Transverse colon (tissue), 4 donors: ENCODE measurements at regions not wholly inside any gene's neighbourhood (a gene's known extent, or its start where the extent isn't known, plus 50 kb on each side); places are given as distances from the start of the nearest gene placed in this dataset.
"Not testable (repeated sequence)": the region's sequence is repeated elsewhere in the genome, so short reads cannot be mapped to it uniquely, and the experiment has no call there.

Source experiments
- DNase-seq: peaks from one replicate; pipeline ENCODE4 v3.0.0-alpha.2; 2019
- H3K27ac ChIP-seq, 4 donors: fragments of 200-600 bp; sonication (generic); 2 replicates each; pipeline ENCODE4 v1.5.1; 2016 to 2018; ENCODE audit warnings: inconsistent platforms in 4 of 4
- H3K27me3 ChIP-seq: fragments of 200-600 bp; sonication (generic); 2 replicates; pipeline ENCODE4 v1.5.1; 2017; ENCODE audit warnings: inconsistent platforms
- H3K36me3 ChIP-seq, 4 donors: fragments of 200-600 bp; sonication (generic); 2 replicates each; pipeline ENCODE4 v1.5.1; 2017 to 2019; ENCODE audit warnings: inconsistent platforms in 4 of 4
- H3K4me1 ChIP-seq, 4 donors: fragments of 200-600 bp; sonication (generic); 2 replicates each; pipeline ENCODE4 v1.5.1; 2017 to 2020; ENCODE audit warnings: inconsistent platforms in 4 of 4
- H3K4me3 ChIP-seq, 4 donors: fragments of 200-600 bp; sonication (generic); 1 replicate in 1 of 4; 2 replicates in 3 of 4; pipeline versions ENCODE4 v1.5.1 to v1.6.1; 2017 to 2019; ENCODE audit warnings: inconsistent platforms in 4 of 4
- H3K9me3 ChIP-seq, 2 donors: fragments of 200-600 bp; sonication (generic); 2 replicates each; pipeline ENCODE4 v1.5.1; 2017 to 2019; ENCODE audit warnings: inconsistent platforms in 2 of 2
- CTCF ChIP-seq, 5 experiments: fragments of 200-600 bp in 3 of 5; fragments of 450-650 bp in 2 of 5; sonication (generic) in 3 of 5; IDR thresholded peaks; 1 replicate in 2 of 5; 2 replicates in 3 of 5; pipeline ENCODE4 v1.5.1; 2016 to 2017; ENCODE audit warnings: antibody characterized with exemption in 5 of 5, inconsistent platforms in 3 of 5, mild to moderate bottlenecking in 2 of 5, moderate library complexity in 1 of 5
- EP300 ChIP-seq: sonication (generic); formaldehyde crosslinking; IDR thresholded peaks from one replicate; pipeline ENCODE4 v1.6.1; 2017; ENCODE audit warnings: antibody characterized with exemption, low read depth
- POLR2A ChIP-seq: fragments of 450-650 bp; IDR thresholded peaks from one replicate; pipeline ENCODE4 v1.6.1; 2016; ENCODE audit warnings: antibody characterized with exemption, mild to moderate bottlenecking, moderate library complexity
- POLR2AphosphoS5 ChIP-seq, 3 donors: sonication (generic); formaldehyde crosslinking; IDR thresholded peaks; one replicate each; pipeline ENCODE4 v1.6.1; 2016; ENCODE audit warnings: antibody characterized with exemption in 3 of 3
- WGBS, 2 donors: methylation state at CpG; one replicate each; pipeline ENCODE4 v1.1.5; 2018; ENCODE audit warnings: low coverage in 1 of 2; 5-methylcytosine and 5-hydroxymethylcytosine counted together
- in situ Hi-C, 4 donors: fragments of 200-750 bp; cut with MboI; loops; one replicate each; pipeline versions ENCODE4 v1.15.0 to v1.15.1; 2017; ENCODE audit warnings: low sequenced_read_pairs in 3 of 4, low pct_ligation_motif_present in 1 of 4, low pct_unique_long_range_greater_than_20kb in 1 of 4
- intact Hi-C: fragments of 100-400 bp; cut with DNase I; formaldehyde crosslinking; loops from one replicate; pipeline ENCODE4 v1.15.1; 2023; ENCODE audit warnings: low total_unique reads

DNA sequence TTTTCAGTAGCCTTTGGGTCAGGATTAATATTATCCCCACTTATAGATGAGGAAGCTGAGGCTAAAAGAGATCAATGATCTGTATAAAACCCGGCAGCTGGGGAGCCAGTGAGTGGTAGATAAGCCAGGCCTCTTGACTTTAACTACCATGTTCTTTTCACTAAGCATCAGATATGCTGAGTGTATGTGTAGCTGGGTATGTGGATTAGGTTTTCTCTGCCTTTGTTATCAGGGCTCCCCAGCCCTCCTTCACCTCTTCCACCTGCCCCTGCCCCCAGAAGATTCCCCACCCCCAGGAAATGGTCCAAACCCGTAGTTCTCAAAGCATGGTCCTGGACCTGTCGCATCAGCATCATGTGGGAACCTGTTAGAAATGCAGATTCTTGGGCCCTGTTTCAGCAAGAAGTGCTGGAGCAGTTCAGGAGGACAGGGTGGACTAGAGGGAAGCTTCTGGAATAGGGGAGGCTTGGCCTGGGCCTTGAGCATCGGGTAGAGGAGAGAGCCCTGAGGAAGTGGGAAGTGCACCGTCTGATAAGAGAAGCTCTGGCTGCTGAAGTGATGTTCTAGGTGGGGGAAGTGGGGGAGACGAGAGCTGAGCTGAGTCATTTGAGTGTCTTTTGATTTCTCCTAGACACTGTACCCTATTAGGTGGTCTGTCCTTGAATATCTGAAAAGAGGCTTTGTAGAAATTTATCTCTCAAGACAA lies 101.3 kb downstream of the HIF1AN start:
- Histone ChIP-seq H3K4me3 (no peak overlapping the region), H3K27me3 (peaks cover 73% of the 10 kb centered on the region), H3K36me3 (no peaks in the 10 kb centered on the region), H3K27ac (no peak overlapping the region), H3K9me3 (no peaks in the 10 kb centered on the region), H3K4me1 (no peaks in the 10 kb centered on the region)
- intact Hi-C loops (no loop called here), in situ Hi-C loops (no loop called here)
- no peak for DNase-seq
- no peak for TF ChIP-seq EP300
- TF ChIP-seq POLR2A, result no peak
- TF ChIP-seq CTCF (IDR thresholded peaks at IDR 0.05), result no peak
- TF ChIP-seq POLR2AphosphoS5 (IDR thresholded peaks at IDR 0.05), result no peak
- WGBS, 2 donors, result 48 to 53% methylated on average over 4 to 6 of the region's 6 CpGs

- Histone ChIP-seq H3K27ac (no peak overlapping the region), H3K27me3 (peaks cover 76% of the 10 kb centered on the region), H3K36me3 (no peaks in the 10 kb centered on the region), H3K4me3 (no peak overlapping the region), H3K4me1 (no peaks in the 10 kb centered on the region), H3K9me3 (no peaks in the 10 kb centered on the region)
- DNase-seq, result no peak
- intact Hi-C loops (no loop called here), in situ Hi-C loops (no loop called here)
- WGBS, 2 donors, result 30% methylated on average over 9 of the region's 9 CpGs; no CpG with 5 or more reads in 1 of the 2 donors
- no peak for TF ChIP-seq POLR2AphosphoS5 (IDR thresholded peaks at IDR 0.05)
- peak in 2 of 5 experiments; percentile 12 to 18 for TF ChIP-seq CTCF (IDR thresholded peaks at IDR 0.05)
- no peak for TF ChIP-seq EP300
Observed at GRCh38 chr10:100637785-100638184, 102.0 kb downstream of the HIF1AN start.

GRCh38 chr10:100638969-100639368 lies 103.2 kb downstream of the HIF1AN start:
- in situ Hi-C loops, DNase-seq, H3K4me1 ChIP-seq, H3K27ac ChIP-seq, H3K36me3 ChIP-seq, intact Hi-C loops, H3K9me3 ChIP-seq, H3K4me3 ChIP-seq: not testable (repeated sequence)
- WGBS, 2 donors, result 92% methylated on average over 6 of the region's 6 CpGs; no CpG with 5 or more reads in 1 of the 2 donors
- H3K27me3 ChIP-seq, result peaks cover 80% of the 10 kb centered on the region

GRCh38 chr10:100642295-100642994 lies 102.9 kb upstream of the PAX2 start:
- no peaks in the 10 kb centered on the region for H3K4me1 ChIP-seq
- H3K36me3 ChIP-seq, result no peaks in the 10 kb centered on the region
- WGBS, 2 donors, result 16 to 30% methylated on average over 7 to 9 of the region's 9 CpGs
- peaks cover 88% of the 10 kb centered on the region for H3K27me3 ChIP-seq
- H3K4me3 ChIP-seq, result no peak overlapping the region
- intact Hi-C loops (no loop called here), in situ Hi-C loops (no loop called here)
- H3K9me3 ChIP-seq, result no peaks in the 10 kb centered on the region
- DNase-seq, result no peak
- TF ChIP-seq EP300, result no peak
- TF ChIP-seq POLR2A, result no peak
- H3K27ac ChIP-seq, result no peak overlapping the region

GRCh38 chr10:100645091-100645490 lies 100.3 kb upstream of the PAX2 start:
- Histone ChIP-seq H3K4me1 (no peaks in the 10 kb centered on the region), H3K27ac (no peak overlapping the region), H3K4me3 (no peak overlapping the region), H3K27me3 (peaks cover 76% of the 10 kb centered on the region), H3K9me3 (no peaks in the 10 kb centered on the region), H3K36me3 (no peaks in the 10 kb centered on the region)
- 69% methylated on average over 5 of the region's 5 CpGs; no CpG with 5 or more reads in 1 of the 2 donors for WGBS, 2 donors
- DNase-seq, result no peak
- intact Hi-C loops (no loop called here), in situ Hi-C loops (no loop called here)
- no peak for TF ChIP-seq EP300
- TF ChIP-seq POLR2A, result no peak
- TF ChIP-seq CTCF (IDR thresholded peaks at IDR 0.05), result no peak
- TF ChIP-seq POLR2AphosphoS5 (IDR thresholded peaks at IDR 0.05), result no peak
